Omental fat pad (tissue), 3 donors: ENCODE measurements at regions not wholly inside any gene's neighbourhood (a gene's known extent, or its start where the extent isn't known, plus 50 kb on each side); places are given as distances from the start of the nearest gene placed in this dataset.

ENCODE experiments used
- ATAC-seq: fragments of 150-250 bp; one replicate; pipeline ENCODE4 v1.9.1; 2016; ENCODE audit warnings: mild to moderate bottlenecking, moderate library complexity; ENCODE audit not compliant: low FRiP score
- DNase-seq: peaks from one replicate; pipeline ENCODE4 v3.0.0-alpha.2; 2019; ENCODE audit warnings: low spot score
- TF ChIP-seq, protein P1 (sequence below), 3 donors: fragments of 450-650 bp; IDR thresholded peaks; one replicate each; pipeline ENCODE4 v1.5.1; 2016 to 2017; ENCODE audit warnings: antibody characterized with exemption in 3 of 3, mild to moderate bottlenecking in 3 of 3, moderate library complexity in 2 of 3

DNA sequence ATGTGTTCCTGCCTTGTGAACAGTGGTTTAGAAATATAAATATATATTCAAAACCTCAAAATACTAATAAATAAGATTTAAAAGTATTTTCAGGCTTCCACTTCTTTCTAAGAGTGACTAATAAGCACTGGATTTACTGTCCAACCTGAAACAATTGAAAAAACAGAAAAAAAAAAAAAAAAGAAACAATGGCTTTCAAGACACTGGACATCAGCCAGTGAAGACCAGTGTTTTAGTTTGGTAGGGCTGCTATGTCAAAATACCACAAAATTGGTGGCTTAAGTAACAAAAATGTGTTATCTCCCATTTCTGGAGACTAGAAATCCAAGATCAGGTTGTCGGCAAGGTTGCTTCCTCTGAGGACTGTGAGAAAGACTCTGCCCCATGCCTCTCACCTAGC, 101.4 kb upstream of the PDE7B start:
- no peak for ATAC-seq
- no peak for DNase-seq
- TF ChIP-seq, protein P1, sequence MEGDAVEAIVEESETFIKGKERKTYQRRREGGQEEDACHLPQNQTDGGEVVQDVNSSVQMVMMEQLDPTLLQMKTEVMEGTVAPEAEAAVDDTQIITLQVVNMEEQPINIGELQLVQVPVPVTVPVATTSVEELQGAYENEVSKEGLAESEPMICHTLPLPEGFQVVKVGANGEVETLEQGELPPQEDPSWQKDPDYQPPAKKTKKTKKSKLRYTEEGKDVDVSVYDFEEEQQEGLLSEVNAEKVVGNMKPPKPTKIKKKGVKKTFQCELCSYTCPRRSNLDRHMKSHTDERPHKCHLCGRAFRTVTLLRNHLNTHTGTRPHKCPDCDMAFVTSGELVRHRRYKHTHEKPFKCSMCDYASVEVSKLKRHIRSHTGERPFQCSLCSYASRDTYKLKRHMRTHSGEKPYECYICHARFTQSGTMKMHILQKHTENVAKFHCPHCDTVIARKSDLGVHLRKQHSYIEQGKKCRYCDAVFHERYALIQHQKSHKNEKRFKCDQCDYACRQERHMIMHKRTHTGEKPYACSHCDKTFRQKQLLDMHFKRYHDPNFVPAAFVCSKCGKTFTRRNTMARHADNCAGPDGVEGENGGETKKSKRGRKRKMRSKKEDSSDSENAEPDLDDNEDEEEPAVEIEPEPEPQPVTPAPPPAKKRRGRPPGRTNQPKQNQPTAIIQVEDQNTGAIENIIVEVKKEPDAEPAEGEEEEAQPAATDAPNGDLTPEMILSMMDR (IDR thresholded peaks at IDR 0.05) = no peak

DNA sequence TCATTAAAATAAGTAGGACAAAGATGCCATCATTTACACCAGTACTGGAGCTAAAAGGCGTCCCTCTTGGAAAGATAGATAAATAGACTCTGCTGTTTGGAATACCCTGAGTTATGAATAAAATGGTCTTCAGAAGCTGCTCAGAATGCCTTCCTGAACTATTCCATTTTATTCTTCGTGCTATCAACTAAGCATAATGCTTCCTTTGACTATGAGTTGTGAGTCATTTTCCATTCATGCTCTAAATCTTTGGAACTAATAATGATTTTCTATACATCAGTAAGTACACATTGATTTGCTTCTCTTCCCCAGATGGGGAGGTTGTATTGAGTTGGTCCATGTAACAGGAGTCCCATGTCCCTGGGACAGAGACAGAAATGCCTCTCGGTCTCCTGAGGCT, 98.3 kb upstream of the PDE7B start:
- TF ChIP-seq, protein P1 (IDR thresholded peaks at IDR 0.05) = no peak
- DNase-seq (no peak), ATAC-seq (no peak)

DNA sequence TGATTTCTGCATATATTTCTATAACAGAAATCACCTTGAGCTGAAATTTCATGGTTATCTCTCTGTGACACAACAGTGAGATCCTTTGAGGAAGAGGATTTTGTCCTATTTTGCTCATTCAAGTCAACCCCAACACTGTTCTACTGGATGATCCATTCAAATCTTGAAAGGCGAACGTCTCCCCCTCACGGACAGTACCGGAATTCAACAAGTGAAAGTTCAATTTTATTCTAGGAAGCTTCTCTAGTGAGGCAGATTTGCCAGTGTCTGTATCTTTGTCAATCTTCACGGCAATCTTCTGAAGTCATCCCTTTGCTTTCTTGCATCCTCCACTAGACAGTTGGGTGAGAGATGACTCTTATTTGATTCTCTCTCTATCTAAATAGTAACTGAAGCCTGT, 91.7 kb upstream of the PDE7B start:
- ATAC-seq (no peak), DNase-seq (no peak)
- TF ChIP-seq, protein P1 (IDR thresholded peaks at IDR 0.05) = no peak

DNA sequence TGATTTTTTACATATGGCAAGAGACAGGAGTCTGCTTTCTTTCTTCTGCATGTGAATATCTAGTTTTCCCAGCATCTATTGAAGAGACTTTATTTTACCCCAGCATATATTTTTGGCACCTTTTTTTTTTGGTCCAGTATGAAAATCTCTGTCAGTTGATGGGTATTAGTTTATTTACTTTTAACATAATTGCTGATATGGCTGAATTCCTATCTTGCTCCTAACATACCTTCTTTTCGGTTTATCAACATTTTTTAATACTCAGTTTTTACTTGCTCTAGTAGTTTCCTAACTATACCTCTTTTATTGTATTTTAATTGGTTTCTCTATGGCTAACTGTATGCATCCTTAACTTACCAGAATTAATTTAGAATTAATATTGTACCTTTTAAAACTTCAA, 77.5 kb upstream of the PDE7B start:
- ATAC-seq (no peak), DNase-seq (no peak)
- TF ChIP-seq, protein P1 (IDR thresholded peaks at IDR 0.05) = no peak

DNA sequence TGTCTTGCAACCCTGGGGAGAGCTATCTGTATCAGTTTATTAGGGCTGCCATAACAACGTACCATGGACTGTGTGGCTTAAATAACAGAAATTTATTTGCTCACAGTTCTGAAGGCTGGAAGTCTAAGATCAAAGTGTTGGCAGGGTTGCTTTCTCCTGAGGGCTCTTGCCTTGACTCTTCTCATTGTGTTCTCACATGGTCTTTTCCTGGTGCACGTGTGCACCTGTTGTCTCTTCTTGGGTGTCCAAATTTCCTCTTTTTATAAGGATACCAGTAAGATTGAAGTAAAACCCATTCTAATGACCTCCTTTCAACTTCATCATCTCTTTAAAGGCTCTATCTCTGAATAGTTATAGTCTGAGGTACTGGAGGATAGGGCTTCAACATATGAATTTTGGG, 72.3 kb upstream of the PDE7B start:
- DNase-seq = no peak
- ATAC-seq = no peak
- TF ChIP-seq, protein P1 (IDR thresholded peaks at IDR 0.05) = no peak

DNA sequence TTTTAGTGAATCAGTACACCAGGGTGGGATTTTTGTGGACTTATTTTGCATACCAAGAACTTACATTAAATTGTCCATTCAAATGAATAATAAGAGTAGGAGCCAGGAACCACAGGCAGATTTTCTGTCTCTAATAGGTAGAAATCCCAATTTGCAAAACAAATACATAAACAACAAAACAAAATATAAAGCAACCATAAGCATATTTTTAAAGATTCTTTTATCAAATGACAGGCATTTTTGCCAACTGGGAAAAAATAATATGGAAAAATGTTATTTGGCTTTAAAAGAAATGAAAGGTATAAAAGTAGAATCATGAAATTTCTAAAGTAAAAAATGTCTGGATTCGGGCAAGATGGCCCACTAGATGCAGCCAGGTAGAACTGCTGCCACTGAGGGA, 71.2 kb upstream of the PDE7B start:
- DNase-seq (no peak), ATAC-seq (no peak)
- TF ChIP-seq, protein P1 (IDR thresholded peaks at IDR 0.05) = no peak

DNA sequence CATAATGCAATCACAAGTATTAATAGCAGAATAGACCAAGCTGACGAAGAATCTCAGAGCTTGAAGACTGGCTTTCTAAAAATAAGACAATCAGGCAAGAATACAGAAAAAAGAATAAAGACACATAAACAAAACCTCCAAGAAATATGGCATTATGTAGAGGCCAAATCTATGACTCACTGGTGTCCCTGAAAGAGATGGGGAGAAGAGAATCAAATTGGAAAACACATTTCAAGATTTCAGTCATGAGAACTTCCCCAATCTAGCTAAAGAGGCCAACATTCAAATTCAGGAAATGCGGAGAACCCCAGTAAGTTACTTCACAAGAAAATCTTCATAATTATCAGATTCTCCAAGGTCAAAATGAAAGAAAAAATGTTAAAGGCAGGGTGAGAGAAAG, 69.0 kb upstream of the PDE7B start:
- ATAC-seq = no peak
- no peak for DNase-seq
- TF ChIP-seq, protein P1 (IDR thresholded peaks at IDR 0.05) = no peak
